ENCODE measurements at regions not wholly inside any gene's neighbourhood (a gene's known extent, or its start where the extent isn't known, plus 50 kb on each side); places are given as distances from the start of the nearest gene placed in this dataset.

DNA sequence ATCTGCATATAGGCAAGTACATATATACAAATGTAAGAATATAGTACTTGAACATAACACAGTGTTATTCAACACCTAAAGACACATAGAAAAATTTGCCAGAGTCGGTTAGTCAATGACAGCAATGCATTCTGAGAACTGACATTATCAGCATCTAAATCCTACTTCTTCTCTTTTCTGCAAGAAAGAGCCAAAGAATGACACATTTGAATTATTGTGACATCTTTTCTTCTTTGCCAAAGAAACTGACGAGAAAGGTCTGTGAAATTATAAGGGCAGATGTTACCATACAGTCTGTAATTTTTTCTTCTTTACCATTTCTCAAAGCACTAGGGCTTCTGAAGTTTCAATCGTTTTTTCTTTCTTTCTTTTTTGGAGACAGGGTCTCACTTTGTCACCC, 350.9 kb upstream of the NBEA start:
- DNase-seq (ENCODE audit: low read depth in 2 of 3, low spot score in 2 of 3): no peak

DNA sequence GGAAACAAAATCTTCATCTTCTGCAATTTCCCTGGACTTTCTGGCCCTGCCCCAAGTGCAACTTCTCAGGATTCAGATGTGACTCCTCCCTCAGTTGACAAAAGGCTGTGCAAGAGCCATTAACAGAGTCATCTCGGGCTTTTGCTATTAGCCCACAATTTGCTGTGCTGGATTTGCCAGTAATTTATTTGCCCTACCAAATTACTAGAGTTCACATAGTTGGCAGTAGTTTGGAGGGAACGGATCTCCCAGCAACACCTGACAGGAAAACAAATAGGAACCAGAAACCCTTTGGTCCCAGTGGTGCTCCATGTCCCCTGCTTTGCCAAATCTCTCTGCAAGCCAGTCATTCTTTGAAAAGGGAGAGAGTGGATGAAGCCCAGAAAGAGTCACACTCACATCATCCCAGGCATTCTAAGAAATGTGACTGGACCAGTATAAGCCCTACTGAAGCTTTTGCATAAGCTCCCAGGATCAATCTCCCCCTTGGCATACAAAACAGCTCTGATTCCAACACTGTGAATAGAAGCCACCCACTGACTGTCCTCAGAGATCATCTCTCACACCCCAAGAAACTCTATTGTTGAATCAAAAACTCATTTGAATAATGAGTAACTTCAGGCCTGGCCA, 350.1 kb upstream of the NBEA start:
- DNase-seq (ENCODE audit: low read depth in 2 of 3, low spot score in 2 of 3): no peak

DNA sequence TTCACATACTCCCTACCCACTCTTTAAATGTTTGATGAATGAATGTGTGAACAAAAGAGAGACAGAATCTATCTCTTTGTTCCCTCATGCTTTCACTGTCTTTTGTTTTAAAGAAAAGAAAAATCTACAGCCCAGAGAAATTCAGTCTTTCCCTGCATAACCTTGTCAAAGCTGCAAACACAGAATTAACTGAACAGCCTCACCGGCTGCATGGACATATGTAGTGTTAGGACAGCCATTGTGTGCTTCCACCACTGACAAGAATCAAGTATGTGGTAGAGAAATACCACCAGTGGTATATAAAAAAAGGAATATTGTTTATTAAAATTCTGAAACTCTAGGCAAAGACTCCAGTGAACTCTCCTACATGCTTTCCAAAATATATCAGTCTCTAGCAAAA, 348.4 kb upstream of the NBEA start:
- no peak for DNase-seq (ENCODE audit: low read depth in 2 of 3, low spot score in 2 of 3)

DNA sequence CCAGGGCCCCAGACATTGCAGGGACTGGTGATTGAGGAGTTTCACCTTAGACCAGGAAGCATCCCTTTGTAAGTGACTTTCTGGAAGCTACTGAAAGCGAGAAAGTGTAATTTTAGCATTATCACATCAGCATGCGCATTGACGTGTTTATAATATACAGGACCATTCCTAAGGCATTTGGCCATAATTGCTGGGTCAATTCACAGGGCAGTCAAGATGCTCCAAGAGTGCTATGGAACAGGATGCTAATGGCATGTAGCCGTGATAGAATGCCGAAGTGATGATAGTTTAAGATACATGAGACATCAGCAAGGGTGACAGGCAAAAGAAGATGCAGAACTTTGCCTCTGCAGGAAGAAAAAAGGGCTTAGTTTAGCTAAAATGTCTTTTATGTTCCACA, 347.6 kb upstream of the NBEA start:
- no peak for DNase-seq (ENCODE audit: low read depth in 2 of 3, low spot score in 2 of 3)

DNA sequence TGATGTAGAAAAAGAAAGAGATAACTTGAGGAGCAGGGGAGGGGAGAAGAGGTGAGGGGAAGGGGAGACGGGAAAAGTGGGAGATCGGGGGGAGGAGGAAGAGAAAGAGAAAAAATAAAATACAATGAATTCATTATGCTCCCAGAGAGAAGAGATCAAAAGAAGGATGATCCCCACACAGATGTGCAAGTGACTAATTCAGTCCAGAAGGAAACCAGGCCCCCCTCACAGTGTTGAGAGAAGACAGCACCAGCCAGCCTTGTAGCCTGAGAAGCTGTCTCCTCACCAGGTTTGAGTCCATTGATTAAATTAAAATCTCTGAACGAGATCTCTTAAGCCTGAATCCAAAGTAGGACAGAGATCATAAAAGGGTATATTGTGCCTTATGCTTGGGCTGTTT, 333.7 kb upstream of the NBEA start:
- DNase-seq (ENCODE audit: low read depth in 2 of 3, low spot score in 2 of 3): no peak

DNA sequence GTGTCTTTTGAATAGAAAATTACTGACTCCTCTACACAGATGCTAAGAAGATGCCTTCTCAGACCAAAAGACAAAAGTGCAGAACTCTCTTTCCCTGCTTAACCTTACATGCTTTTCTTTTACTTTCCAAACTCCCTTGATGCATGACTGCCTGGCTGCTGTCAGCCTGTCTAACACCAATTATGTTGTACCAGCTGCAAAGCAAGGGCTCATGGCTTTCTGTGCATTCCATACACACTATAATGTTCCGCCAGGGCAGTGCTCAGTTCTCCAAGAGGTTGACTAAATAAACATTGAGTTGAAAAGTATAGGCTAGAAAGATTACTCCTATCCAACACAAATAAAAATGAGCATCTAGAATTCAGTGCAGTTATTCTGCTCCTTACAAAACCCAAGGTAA, 330.4 kb upstream of the NBEA start:
- no peak for DNase-seq (ENCODE audit: low read depth in 2 of 3, low spot score in 2 of 3)

DNA sequence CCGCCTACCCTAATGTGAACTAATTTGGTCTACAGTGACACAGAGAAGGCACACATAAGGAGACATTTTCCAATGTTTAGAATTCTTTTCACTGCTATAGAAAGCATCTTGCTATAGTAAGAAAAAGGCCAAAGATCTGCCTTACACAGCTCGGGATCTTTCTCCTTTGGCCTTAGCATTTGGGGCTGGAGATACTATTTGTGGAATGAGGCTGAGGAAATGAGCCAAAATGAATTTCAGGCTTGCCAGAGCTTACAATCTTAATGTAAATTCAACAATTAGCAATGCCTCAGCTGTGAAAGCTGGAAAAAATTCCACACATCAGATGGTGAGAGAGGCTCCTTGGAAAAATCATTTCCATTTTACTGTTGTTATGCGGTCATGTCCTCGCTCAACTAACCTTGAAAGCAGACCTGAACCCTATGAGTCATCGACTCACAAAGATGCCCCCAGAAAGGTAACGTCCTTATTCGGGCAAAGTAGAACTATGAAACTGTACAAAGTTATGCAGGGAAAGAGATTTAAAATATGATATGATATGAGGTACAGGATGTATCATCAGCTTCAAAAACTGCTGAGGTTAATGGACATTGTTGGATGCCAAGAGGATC, 324.5 kb upstream of the NBEA start:
- DNase-seq (ENCODE audit: low read depth in 2 of 3, low spot score in 2 of 3): no peak

DNA sequence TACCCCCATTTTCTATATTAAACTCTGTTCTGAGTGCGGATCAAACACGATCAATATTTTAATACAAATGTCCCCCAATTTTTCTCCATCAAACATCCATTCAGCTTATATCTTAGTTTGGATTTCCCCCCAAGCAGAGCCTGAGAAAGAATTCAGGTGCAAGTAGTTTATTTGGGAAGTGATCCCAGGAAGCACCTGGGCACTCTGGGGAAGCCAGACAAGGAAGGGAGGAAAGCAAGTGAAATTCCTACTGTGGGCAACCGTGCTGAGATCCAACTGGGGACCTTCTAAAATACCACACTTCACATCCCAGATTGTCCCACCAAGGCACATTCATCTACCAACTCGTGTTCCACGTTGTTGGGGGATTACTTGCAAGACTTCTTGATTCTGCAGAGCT, 323.4 kb upstream of the NBEA start:
- DNase-seq (ENCODE audit: low read depth in 2 of 3, low spot score in 2 of 3): no peak

DNA sequence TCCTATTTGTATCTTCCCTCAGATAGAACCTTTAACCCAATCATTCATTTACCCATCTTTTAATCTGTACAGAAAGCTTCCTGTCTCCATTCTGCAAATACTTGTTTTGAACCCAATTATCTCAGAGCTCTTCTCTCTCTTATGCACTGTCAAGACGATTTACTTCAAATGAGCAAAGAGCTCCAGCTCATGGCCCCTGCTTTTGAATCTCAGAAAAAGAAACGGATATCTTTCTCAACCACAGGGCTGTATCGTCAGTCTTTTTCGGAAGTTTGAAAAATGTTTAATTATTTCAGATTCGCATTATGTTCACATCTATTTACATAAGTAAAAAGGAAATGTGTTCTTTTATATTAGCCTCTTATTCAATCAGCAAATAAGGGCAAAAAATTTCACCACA, 322.7 kb upstream of the NBEA start:
- no peak for DNase-seq (ENCODE audit: low read depth in 2 of 3, low spot score in 2 of 3)

DNA sequence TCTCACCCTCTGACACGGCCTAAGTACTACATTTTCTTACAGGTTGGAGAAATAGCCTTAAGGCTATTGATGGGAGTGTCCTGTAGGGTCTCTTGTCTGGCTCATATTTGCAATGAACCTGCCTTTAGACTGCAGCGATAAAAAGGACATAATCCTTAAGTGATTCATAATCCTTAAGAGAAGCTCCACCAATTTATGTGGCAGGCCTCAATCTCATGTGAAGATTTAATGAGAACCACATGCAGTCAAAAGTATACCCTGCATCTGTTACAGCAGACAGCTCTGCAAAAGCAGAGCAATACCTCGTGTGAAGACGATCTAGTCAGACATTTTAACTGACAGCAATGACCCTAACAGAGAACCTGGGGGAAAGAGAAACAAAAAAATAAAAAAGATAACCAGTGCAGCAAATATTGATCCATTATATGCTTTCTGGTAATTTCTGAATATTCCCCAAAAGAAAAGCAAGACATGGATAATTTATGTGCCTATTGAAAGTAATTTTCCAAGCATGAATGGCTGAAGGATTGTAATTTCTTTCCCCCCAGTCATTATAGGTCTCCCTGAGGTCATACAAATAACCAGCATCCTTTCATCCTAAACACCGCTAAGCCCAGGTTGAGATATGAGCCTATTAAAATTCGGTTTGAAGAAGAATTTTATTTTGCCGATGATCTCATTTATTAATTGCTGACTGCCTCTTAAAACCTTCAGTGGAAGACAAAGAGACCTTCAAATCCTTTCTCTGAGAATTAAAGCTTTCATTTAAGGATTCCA, 321.8 kb upstream of the NBEA start:
- no peak for DNase-seq (ENCODE audit: low read depth in 2 of 3, low spot score in 2 of 3)

DNA sequence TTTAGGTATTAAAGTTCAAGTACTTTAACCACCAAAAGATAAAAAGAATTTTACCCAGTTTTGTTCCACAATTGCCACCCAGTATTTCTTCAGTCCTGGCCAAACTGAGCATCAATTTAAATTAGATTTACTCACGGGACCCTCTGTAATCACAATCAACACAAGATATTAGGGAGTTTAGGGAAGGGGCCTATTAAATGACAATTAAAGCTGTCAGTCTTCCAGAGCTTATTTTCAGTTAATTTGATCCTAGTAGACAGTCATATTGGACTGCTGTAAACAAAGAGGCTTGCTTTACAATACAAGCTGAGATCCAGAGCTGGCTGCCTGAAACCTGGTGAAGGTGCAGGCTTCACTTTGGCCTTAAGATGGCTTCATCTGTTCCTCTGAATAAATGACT, 321.2 kb upstream of the NBEA start:
- DNase-seq (ENCODE audit: low read depth in 2 of 3, low spot score in 2 of 3): no peak

DNA sequence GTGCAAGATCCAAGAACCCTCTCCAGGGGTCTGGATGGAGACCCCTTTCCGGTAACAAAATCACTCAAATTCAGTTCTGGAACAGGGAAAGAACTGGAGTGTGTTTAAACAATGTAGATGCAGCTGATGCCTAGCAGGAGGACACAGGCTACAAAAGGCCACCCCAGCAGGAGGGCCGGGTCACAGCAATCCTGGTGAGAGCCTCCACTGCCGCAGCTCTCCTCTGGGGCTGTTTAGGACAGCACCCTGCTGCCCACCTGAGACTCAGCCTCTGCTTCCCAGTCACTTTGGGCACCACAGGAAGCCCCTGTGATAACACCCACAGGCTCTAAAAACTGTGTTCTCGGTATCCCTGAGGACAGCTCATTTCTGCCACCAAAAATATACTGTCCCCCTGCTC, 318.7 kb upstream of the NBEA start:
- DNase-seq (ENCODE audit: low read depth in 2 of 3, low spot score in 2 of 3): no peak

DNA sequence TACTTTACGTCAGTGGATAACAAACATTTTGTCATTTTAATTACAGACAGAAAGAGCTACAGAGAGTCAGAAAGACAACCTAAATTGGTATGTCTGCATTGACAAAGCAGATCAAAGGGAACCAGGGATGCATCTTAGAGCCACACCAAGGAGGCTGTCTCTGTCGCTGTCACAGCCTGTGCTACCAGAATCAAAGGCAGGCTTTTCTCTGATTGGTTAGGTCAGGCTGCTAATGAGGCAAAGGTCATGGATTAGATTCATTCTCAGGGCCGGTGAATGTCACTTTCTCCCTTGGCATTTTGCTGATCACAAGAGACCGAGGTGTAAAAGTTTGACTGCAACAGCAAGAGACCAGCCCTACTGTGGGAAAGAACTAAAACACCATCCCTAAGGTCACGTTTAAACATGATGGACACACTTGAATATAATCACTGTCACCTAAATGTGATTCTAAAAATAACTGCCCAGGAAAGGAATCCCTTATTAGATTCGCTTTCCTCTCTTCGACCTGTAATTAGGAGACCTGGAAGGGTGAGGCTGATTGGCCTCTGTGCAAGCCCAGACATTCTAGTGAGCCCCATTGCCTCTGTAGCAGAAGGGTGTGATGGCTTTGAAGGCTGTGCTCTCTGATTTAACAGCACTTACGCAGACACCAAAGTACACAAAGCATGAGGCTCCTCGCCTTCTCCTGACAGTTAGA, 314.4 kb upstream of the NBEA start:
- no peak for DNase-seq (ENCODE audit: low read depth in 2 of 3, low spot score in 2 of 3)

DNA sequence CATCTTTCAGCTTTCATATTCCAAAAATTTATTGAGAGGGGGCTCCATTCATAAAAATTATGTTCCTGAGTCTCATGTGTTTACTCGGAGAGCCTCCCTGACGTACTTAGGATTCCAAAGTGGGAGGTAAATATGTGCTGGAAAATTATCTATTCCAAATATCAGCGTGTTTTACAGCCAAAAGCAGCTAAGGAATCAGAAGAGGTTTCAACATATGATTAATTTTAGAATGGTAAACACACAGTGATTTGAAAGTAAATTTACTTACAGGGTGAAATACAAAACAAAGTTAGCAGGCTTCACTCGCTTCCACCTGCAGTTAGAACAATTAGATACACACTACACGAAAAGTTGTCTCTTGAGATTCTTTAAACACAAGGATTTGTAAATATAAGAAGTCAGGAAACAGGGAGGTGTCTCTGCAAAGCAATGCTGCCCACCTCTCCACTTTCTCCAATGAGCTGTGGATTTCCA, 313.8 kb upstream of the NBEA start:
- DNase-seq (ENCODE audit: low read depth in 2 of 3, low spot score in 2 of 3): no peak

DNA sequence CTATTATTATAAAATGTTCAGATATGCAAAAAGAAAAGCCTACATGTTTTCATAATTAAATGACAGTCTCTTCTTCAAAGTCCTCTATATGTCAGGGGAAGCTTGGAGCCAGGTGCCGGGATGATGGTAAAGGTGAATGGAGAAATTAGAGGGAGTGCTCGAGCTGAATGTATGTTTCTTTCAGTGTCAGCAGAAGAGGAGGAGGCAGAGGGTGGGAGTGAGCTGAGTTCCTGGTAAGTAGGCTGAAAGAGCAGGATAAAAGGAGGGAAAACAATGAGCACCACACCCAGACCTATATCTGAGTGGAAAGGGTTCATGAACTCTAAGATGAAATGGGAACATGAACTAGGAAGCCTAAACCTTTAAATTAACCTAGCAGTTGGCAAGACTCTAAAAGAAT, 307.6 kb upstream of the NBEA start:
- DNase-seq (ENCODE audit: low read depth in 2 of 3, low spot score in 2 of 3): no peak

DNA sequence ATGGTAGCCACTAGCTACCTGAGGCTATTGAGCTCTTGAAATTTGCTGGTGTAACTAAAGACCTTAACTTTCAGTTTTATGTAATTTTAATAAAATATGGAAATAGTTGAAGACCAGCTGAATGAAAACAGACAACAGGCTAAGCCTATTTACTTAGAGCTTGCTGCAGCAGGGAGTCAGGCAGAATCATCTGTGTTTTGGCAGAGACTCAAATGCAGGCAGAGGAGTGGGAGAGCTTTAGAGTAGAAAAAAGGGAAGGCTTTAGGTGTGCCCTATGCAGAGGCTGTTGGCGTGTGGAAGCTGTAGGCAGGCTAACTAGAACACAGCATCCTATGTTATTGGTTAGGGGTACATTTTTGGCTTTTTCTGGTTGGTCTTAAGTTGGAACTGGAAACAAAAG, 304.9 kb upstream of the NBEA start:
- no peak for DNase-seq (ENCODE audit: low read depth in 2 of 3, low spot score in 2 of 3)

DNA sequence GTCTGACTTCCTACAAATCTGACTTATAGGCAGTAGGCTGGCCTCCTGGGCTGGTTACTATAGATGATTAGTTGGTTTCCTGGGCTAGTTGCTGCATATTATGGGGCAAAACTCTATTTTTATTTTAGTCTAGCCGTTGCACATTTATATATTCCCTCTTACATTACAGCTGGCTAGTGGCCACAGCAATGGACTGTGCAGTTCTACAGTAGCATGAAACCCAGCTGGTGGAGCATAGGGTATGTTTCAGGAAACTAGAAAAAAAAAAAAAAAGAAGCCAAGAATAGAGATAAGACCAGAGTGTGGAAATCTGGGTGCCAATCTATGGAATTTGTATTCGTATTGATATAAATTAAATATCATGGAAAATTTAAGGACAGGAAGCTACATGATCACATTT, 304.4 kb upstream of the NBEA start:
- DNase-seq (ENCODE audit: low read depth in 2 of 3, low spot score in 2 of 3): no peak

DNA sequence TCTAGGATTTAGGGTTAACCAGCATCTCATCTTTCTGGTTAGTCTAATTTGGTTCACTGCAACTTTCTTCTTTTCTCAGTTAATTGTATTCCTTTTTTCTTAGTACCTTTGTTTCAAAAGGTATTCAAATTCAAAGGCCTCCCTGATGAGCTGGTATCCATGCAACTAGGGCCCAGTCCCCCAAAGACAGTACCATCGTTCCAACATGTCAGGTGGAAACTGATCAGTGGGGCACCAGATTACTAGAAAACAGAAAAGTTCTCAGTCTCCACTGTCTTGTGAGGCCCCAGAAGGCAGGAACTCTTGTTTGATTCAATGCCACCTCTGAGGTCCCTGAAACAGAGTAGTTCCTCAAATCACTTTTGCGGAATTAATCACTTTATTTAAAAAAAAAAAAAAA, 303.2 kb upstream of the NBEA start:
- no peak for DNase-seq (ENCODE audit: low read depth in 2 of 3, low spot score in 2 of 3)

DNA sequence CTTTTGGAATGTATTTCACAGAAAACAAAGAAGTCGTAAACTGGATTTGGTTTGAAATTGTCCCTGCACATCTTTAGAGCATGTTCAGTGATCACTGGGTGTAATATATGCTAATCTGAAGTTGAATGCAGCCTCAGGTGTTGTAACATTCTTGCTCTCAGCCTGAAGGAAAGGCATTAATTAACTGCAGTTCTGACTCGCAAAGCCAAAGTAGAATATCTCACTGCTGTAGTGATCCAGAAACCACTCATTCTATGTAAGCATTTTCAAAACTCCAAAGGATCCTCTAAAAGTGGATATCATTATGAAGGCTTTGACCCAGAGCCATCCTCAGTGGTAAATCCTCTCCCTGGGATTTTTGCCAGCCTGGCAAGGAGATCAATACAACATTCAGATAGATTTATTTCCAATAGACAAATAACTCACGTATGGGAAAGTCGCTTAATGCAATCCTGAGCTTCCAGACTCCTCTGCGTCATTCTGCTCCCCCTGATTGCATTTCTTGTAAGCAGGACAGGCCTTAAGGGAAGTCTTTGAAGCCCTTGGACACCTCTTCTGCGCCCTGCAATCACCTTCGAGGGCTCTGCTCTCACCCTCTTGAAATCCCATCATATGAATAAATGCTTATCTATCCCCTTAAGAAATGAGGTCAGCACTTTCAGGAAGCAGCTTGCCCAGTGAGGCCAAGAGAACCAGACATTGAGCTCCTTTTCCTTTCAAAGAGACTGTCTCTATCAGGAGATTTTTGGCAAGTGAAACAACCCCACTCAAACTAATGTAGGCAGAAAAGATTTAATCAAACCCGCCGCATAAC, 301.7 kb upstream of the NBEA start:
- DNase-seq (ENCODE audit: low read depth in 2 of 3, low spot score in 2 of 3): no peak

DNA sequence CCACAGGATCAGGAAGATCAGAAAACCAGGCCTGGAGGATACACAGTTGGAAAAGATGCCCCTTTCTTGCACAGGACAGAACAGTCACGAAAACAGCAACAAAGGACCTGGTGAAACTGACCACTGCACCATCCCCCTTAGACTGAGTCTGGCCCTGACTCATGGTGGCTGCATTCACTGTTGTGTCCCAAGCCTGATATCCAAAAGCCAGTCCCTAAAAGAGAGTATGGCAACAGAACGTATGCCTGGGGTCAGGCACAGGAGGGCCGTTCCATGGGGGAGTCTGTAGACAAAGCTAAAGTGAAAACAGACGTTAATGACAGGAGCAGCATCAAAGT, 301.1 kb upstream of the NBEA start:
- no peak for DNase-seq (ENCODE audit: low read depth in 2 of 3, low spot score in 2 of 3)

Data from activated CD8-positive, alpha-beta memory T cell treated with anti-CD3 and anti-CD28 coated beads for 48 hours (primary cell).